T-helper 1 cell (primary cell): ENCODE measurements at regions not wholly inside any gene's neighbourhood (a gene's known extent, or its start where the extent isn't known, plus 50 kb on each side); places are given as distances from the start of the nearest gene placed in this dataset.
"Not testable (repeated sequence)": the region's sequence is repeated elsewhere in the genome, so short reads cannot be mapped to it uniquely, and the experiment has no call there.

Experiments used
- DNase-seq, 5 donors: peaks; one replicate each; pipeline ENCODE4 v3.0.0-alpha.2; 2012 to 2020

DNA sequence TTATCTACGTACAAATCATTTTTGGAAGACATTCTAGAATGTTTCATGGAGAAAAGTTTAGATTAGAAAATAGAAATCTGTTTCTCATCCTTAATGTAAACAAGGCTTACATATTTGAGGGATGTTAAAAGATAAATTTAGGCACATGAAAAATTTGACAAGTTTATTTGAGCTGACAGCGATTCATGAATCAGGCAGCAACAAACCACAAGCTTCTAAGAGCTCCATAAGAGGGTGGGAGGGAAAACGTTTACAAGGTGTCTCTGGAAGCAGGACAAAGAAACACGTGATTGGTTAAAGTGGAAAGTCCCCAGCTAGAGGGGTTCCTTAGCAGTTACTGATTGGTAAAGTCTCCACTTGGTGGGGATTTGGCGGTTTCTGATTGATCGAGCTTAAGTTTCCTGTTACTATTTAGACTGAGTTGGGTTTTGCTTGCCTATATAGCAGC, 228.9 kb upstream of the PITRM1 start:
- DNase-seq: no peak

DNA sequence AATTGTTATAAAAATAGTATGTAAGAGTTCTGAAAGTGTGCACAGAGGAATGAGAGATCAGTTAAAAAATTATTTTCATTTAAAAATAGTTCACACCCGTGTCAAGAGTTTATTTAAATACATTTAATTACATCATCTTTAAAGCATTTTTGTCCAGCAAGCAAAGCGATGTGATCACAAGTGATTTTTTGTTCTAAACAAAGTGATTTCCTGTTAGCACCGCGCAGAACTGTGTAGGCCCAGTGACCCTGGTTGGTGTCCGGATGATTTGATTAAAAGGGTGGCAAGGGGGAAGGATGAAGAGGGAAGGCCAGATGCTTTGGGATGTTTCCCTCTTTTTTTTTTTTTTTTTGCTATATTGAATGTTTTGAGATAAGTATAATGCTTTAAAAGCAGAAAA, 227.8 kb upstream of the PITRM1 start:
- no peak for DNase-seq

DNA sequence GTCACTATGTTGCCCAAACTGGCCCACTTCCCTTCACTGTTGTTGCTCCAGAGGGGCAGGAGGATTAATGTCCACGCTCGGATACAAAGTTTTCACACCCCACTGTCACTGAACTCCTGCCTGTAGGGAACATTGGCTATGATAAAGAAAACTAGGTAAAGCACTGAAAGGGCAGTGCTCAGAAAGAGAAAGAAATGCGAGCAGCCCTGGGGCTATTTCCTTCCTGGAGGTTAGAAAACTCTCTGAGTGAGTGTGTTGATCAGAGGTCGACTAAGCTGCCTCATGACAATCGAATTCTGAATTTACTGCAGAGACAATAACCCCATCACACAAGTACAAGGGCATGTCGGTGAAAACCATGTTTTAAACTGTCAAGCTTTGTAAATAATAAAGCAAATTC, 227.2 kb upstream of the PITRM1 start:
- DNase-seq: no peak

DNA sequence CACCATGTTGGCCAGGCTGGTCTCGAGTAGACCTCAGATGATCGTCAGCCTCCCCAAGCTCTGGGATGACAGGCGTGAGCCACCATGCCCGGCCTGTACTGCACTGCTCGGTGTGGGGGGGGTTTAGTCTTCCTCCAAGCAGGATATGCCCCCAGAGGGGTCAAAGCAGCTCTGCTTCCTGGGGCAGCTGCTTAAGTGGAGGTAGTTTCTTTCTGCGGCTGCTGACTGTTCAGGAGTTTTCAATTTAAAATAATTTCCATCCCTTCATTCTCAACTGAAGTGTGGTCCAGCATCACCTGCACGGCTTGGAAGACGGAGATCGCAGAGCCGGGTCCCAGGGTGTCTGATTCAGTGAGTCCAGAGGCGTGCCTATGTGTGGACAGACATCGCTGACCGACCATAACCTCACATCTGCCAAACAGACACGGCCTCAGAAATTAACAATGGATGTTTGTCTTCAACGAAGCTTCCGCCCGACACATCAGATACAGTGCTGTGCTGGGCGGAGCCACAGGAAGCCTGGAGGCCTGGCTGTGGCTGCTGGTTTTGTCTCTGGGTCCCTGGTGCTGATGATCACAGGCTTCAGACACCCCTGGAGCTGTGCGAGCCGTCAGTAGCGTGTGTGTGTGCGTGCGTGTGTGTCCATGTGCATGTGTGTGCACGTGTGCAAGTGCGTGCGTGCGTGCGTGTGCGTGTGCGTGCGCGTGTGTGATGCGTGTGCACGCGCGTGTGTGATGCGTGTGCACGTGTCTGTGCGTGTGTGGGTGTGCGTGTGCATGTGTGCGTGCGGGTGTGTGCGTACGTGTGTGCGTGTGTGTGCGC, 226.5 kb upstream of the PITRM1 start:
- no peak for DNase-seq

DNA sequence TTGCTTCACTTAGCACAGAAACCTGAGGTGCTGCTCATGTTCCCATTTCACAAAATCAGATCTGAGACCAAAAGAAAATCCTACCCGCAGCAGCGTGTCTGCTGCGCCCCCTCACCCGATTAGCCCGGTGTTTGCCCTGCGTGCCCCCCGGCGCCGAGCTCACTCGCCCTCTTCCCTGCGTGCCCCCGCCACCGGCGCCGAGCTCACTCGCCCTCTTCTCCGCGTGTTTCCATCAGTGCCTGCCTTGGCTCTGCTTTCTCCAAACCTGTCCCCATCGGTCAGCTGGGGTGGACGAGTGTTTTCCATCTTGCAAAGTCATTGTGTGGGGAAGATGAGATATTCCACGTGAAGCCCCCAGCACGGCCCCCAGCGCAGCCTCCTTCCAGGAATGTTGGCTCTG, 225.3 kb upstream of the PITRM1 start:
- no peak for DNase-seq

DNA sequence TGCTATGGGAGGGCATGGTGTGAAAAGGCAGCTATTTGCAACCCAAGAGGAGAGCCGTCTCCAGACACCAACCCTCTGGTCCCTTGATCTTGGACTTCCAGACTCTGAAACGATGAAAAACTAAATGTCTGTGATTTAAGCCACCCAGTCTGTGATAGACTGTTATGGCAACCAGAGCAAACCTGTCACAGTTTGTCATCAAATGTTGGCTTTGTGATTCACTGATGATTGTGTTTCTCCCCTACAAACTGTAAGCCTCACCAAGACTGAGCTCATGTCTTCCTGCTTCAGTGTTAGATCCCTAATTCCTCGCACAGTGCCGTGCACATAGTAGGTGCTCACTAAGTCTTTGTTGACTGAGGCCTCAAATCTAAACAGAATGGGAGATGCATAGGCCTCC, 224.6 kb upstream of the PITRM1 start:
- DNase-seq: no peak

DNA sequence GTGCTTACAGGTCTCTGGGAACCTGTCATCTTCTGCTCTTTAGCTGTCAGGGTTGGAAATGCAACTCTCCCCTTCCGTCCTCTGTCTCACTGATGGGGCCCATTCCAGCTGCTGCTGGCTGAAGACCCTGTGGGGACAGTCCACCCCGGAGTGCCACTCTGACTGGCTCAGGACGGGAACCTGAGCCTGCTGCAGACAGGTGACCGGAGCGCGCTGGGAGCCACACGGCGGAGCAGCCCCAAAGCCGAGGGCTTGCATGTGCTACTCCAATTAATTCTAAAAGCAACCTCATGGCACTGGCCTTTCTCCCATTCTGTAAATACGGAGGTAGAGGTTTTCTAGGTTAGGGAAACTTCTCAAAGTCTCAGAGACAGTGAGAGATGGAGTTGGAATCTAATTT, 223.5 kb upstream of the PITRM1 start:
- DNase-seq: no peak

DNA sequence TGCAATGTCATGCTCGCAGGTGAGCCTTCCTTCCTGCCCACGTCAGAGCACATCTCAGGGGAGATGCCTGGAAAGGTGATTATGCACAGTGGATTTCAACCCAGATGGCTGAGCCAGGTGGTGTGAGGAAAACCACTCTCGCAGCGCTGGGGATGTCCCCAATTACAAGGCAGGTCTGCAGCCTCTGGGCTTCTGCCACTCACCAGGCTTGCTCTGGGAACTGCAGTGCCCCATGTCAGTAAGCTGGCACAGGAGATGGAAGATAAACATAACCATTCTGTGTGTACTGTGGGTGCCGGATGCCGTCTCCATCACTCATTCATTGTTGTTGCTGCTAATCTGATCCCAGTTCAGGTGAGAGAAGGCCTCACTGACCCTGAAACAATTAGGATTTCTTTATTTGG, 222.9 kb upstream of the PITRM1 start:
- DNase-seq: no peak

DNA sequence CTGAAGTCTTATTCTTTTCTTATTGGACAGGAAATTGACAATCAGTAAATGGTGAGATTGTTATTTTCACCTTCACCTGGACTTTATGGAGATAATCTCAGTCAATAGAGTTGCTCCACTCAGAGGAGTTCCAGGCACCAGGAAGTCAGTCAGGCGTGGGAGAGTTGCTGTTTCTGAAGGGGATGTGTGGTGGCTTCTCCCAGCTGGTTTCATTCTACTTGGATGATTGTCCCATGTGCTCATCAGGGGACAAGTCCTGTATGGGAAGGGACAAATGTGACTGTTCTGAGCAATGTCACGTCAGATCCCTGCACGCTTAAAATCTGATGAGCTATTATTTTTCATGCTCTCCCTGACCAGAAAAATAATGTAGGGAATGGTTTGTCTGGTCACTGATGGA, 222.5 kb upstream of the PITRM1 start:
- no peak for DNase-seq

DNA sequence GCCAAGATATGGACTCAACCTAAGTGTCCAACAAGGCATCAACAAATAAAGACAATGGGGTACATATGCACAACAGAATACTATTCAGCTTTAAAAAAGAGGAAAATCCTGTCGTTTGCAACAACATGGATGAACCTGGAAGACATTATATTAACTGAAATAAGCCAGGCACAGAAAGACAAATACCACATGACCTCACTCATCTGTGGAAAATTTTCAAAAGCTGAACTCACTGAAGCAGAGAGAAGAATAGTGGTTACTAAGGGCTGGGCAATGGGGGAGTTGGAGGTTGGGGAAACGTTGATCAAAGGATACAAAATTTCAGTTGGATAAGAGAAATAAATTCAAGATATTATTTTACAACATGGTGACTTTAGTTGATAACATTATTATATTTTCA, 221.4 kb upstream of the PITRM1 start:
- DNase-seq: no peak

DNA sequence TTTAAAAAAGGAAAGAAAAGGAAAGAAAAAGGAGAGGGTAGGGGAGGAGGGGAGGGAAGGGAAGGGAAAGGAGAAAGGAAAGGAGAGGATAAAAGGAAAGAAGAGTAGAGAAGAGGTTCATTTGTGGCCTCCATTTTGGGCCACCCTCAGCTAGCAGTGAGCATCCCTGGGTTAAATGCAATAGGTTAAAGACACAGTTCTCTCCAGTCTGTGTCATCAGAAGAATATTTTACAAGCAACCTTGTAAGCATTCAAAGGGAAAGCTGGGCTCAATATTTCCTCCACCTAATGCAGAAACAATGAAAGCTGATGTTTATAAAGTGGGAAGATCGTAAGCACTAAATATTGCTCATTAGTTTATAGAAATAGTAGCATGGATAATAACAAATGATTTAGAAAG, 219.1 kb upstream of the PITRM1 start:
- no peak for DNase-seq

DNA sequence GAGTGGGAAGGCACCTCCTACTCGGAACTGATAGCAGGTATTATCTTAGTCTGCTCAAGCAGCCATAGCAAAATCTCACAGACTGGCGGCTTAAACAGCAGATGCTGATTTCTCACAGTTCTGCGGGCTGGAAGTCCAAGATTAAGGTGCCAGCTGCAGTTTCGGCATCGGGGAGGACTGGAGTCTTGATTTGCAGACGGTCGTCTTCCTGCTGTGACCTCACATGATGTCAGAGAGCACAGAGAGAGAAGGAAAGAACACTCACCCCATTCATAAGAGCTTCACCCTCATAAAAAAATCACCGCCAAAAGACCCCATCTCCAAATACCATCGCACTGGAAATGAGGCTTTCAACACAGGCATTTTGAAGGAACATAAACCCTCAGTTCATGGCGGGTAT, 216.5 kb upstream of the PITRM1 start:
- no peak for DNase-seq

DNA sequence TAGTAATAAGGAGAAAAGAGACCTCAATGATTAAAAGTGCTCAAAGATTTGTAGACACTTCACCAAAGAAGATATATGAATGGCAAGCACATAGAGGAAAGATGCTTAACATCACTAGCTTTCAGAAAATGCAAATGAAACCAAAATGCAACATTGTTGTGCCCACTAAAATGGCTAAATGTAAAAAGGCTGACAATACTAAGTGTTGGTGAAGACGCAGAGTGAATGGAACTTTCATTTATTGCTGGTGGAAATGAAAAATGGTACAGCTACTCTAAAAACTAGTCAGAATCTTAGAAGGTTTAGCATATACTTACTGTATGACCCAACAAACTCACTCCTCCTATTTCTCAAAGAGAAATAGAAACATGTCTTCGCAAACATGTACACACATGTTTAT, 212.9 kb upstream of the PITRM1 start:
- no peak for DNase-seq

DNA sequence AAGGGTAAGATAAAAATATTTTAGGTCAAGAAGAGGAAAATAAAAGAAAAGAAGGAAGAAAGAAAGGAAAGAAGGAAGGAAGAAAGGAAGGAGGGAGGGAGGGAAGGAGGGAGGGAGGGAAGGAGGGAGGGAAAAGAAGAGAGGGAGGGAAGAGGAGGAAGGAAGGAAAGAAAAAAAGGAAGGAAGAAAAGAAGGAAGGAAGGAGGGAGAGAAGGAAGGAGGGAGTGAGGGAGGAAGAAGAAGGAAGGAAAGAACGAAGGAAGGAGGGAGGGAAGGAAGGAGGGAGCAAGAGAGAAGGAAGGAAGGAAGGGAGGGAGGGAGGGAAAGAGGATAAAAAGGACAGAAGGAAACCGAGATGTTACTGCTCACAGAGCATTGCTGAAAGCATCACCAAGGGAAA, 209.5 kb upstream of the PITRM1 start:
- DNase-seq: no peak

DNA sequence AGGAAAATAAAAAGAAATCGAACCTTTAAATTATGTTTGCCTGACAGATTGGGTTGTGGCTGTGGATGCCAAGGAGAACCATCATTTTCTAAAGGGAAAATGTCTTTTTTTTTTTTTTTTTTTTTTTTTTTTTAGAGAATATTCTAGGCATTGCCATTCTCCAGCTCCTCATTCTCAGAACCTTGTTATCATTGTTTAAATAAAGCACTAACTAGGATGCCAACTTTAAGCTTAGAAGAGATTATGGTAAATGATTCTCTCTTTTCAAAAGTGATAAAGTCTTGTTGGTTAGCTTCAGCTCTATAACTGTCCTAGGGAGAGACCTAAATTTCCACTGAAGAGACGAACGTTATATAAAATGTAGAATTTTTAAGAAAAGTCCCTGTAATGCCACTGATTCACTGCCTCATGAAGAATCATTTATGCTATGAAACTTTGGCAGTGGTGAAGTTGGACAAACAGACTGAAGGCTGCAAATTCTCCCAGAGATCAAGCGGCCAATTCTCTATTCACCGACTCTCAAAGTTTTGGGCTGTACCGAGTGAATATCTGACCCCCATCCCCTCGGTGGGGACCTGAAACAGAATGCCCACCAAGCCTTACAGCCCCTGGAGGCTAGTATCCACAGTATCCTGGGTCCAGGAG, 207.9 kb upstream of the PITRM1 start:
- no peak for DNase-seq

DNA sequence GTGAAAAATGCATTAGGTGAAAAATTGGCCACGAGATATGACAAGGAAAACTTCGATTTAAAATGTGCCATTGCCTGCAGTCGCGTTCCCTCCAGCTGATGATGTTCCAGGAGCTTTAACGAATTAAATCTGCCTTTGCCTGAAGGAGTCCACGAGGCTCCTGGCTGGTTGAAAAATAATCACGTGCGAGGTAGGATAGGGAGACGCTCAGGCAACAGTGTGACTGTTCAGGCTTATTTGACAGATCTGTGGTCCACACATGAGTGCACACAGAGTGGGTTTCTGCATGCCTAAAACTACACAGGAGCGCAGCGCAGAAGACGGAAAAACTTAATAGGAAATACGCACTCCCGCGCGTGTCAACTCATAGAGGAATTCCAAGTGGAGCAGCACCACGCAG, 204.0 kb upstream of the PITRM1 start:
- DNase-seq: no peak

DNA sequence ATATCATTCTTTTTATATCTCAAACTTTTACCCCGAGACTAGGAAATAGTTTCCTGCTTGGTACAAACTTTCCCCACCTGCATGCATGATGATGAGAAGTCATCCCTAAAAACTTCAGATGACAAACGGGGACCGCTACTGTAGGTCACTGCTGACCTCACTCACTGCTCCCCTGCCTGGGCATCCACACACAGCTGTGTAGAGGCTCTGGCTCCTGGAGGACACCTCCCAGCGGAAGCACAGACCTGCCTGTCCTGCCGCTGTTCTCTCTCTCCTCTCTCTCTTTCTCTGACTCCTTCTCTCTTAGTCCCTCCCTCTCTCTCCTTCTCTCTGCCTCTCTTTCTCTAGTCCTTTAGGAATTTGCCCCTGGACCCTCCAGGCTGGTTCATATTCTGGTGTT, 202.9 kb upstream of the PITRM1 start:
- no peak for DNase-seq

DNA sequence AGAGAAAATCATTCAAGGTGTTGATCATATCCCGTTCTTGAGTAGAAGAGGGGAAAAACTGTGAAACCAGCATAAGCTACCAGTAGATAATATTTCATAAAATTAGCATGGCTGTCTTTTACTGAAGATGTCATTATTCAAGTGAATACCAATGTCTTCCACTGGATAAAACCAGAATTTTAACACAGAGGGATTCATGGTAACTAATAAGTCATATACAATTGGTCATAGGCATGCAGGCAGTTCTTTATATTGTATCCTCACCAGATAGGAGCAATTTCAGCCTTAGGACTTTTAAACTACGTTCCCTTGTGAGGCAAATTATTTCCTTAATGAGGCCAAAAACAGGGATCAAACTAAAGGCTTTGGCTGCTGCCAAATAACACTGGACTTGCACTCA, 202.3 kb upstream of the PITRM1 start:
- DNase-seq: no peak

DNA sequence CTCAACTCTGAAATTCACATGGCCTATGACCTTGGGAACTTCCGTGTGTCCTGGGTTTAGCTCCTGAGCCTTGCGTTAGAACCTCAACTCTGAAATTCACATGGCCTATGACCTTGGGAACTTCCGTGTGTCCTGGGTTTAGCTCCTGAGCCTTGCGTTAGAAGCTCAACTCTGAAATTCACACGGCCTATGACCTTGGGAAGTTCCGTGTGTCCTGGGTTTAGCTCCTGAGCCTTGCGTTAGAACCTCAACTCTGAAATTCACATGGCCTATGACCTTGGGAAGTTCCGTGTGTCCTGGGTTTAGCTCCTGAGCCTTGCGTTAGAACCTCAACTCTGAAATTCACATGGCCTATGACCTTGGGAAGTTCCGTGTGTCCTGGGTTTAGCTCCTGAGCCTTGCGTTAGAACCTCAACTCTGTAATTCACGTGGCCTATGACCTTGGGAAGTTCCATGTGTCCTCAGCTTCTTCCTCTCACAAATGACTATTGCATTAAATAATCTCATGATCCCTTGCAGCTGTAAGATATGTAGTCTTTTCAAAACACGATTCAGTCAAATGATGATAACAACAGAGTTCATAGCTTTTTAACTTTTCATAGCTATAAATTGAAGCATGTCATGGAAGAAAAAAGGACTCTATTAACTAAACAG, 200.9 kb upstream of the PITRM1 start:
- not testable (repeated sequence) for DNase-seq

DNA sequence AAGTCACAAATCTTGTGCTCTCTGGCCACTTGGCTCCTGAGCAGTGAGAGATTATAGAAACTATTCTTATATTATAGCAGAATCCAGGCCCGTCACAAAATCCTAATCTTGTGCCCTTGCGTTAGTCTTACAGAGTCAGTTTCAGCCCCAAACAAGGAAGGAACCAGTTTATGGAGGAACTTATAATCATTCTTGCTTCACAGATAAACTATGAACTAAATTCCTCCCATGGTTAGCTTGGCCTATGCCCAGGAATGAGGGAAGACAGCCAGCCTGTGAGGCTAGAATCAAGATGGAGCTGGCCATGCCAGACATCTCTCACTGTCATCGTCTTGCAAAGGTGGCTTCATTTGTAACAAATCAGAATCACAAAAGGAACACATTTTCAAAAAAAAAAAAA, 199.7 kb upstream of the PITRM1 start:
- DNase-seq: no peak

DNA sequence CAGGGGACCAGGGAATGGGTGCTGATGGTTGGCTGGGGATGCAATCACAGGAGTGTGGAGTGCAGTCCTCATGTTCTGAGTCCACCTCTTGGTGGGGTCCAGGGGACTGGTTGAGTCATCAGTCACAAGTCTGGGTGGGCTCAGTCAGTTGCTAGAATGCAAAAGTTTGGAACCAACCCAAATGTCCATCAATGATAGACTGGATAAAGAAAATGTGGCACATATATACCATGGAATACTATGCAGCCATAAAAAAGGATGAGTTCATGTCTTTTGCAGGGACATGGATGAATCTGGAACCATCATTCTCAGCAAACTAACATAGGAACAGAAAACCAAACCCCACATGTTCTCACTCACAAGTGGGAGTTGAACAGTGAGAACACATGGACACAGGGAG, 199.0 kb upstream of the PITRM1 start:
- not testable (repeated sequence) for DNase-seq

DNA sequence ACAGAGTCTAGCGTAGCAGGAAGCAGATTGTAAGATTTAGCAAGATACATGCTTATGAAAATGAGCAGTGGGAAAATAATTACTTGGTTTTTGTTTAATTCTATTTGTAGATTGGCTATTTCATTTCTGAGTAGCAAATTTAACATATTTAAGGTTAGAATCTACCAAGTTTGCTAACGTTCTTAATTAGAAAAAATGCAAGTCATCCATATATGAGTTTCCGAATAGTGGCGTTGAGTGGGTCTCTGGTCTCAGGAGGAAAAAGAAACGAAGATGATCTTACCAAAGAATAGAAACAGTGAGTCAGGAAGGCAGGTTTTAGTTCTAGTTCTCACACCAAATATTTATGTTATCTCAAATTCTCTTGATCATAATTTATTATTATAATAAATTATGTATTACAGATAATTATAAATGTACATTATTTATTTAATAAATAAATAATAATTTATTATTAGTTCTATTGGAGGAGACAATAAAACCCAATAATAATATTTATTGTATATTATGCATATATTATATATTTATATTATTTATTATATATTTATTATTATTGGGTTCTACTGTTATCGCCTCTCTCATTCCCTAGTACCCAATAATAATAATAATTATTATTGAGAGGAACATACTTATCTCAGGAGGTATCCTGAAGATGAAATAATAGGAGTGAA, 194.3 kb upstream of the PITRM1 start:
- no peak for DNase-seq

DNA sequence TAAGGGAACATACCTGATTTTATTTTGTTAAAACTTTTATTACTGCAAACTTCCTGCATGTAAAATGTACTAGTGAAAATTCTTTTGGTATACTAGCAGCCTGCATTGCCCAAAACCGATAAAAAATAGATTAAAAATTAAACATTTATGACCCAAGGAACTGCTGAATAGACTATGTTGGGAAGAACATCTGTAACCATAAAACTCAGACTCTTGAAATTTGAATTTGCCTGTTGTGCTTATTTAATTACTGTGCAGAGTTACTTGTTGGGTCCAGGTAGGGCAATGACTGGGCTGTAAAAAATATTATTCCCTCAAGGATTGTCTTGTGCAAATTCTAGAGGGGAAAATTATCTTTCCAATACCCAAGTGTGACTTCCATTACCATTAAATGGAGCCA, 193.5 kb upstream of the PITRM1 start:
- DNase-seq: no peak

DNA sequence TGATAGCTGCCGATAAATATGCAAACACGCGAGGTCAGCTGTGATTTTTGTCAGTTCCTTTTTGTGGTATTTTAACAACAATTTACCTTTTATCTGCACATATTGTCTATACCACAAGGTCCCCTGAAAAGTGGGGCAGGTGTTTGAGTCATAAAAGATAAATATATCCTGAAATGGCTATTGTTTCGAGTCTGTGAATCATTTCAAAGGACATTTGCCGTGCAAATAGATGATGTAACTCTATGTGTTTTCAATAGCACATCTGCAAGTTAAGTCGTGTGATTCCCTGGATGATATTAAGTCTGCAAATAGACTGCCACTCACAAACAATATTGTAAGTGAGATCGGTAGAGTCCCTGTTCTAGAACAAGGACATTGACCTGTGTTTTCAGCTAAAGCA, 193.0 kb upstream of the PITRM1 start:
- DNase-seq: no peak
